B cell (primary cell): ENCODE measurements at regions not wholly inside any gene's neighbourhood (a gene's known extent, or its start where the extent isn't known, plus 50 kb on each side); places are given as distances from the start of the nearest gene placed in this dataset.

Source experiments
- ATAC-seq: fragments of 200-7000 bp; cut with Tn5 transposase; one replicate; pipeline ENCODE4 v1.10.0; 2021; ENCODE audit warnings: low read depth, mild to moderate bottlenecking, moderate number of reproducible peaks, moderate library complexity
- CTCF ChIA-PET: fragments of 350-600 bp; sonication (Branson Sonifier 250); formaldehyde crosslinking; loops from one replicate; lab custom pipeline; 2021; ENCODE audit warnings: antibody characterized with exemption, inconsistent platforms; lab: Charles Lee
- POLR2A ChIA-PET: fragments of 350-600 bp; sonication (Branson Sonifier 250); formaldehyde crosslinking; loops from one replicate; lab custom pipeline; 2021; ENCODE audit warnings: antibody characterized with exemption; lab: Charles Lee
- DNase-seq: peaks from one replicate; pipeline ENCODE4 v3.0.0; 2013
- H2AFZ ChIP-seq: 2 replicates; pipeline ENCODE4 v1.6.1; 2012; ENCODE audit warnings: mild to moderate bottlenecking, low read depth, low read length; ENCODE audit not compliant: insufficient read depth, poor library complexity, severe bottlenecking
- H3K27ac ChIP-seq, 2 donors: 1 replicate in 1 of 2; 2 replicates in 1 of 2; pipeline ENCODE4 v1.5.1; 2012 to 2013; ENCODE audit warnings: low read length in 2 of 2, mild to moderate bottlenecking in 2 of 2, moderate library complexity in 1 of 2
- H3K27me3 ChIP-seq, 4 experiments: fragments of 200-600 bp in 1 of 4; sonication (generic) in 1 of 4; replicated peaks in 1 of 4; 1 replicate in 2 of 4; 2 replicates in 2 of 4; pipeline versions ENCODE4 v1.6.1 to v1.7.0; 2013 to 2016; ENCODE audit warnings: low read length in 3 of 4, mild to moderate bottlenecking in 2 of 4, mixed read lengths in 1 of 4, moderate library complexity in 1 of 4; ENCODE audit not compliant: insufficient read depth in 4 of 4, control insufficient read depth in 3 of 4; ENCODE audit errors: control extremely low read depth in 1 of 4
- H3K36me3 ChIP-seq, 2 experiments: replicated peaks in 1 of 2; 1 replicate in 1 of 2; 2 replicates in 1 of 2; pipeline versions ENCODE4 v1.6.1 to v1.7.1; 2013; ENCODE audit warnings: low read length in 1 of 2; ENCODE audit not compliant: insufficient read depth in 2 of 2, control insufficient read depth in 1 of 2; ENCODE audit errors: control extremely low read depth in 1 of 2, extremely low read depth in 1 of 2
- H3K4me1 ChIP-seq, 2 donors: fragments of 200-600 bp in 1 of 2; sonication (generic) in 1 of 2; 1 replicate in 1 of 2; 2 replicates in 1 of 2; pipeline versions ENCODE4 v1.5.1 to v1.6.1; 2013 to 2017; ENCODE audit warnings: low read length in 2 of 2; ENCODE audit not compliant: control insufficient read depth in 2 of 2, insufficient read depth in 2 of 2
- H3K4me2 ChIP-seq: replicated peaks from 2 replicates; pipeline ENCODE3; 2012; ENCODE audit warnings: mild to moderate bottlenecking, low read depth, low read length; ENCODE audit not compliant: poor library complexity, severe bottlenecking
- H3K4me3 ChIP-seq, 5 experiments: fragments of 200-600 bp in 1 of 5; sonication (generic) in 1 of 5; 1 replicate in 3 of 5; 2 replicates in 2 of 5; pipeline versions ENCODE4 v1.5.1 to v1.7.0; 2011 to 2016; ENCODE audit warnings: low read length in 4 of 5, mild to moderate bottlenecking in 4 of 5, low read depth in 2 of 5, control low read depth in 1 of 5, moderate library complexity in 1 of 5; ENCODE audit not compliant: insufficient read depth in 1 of 5; ENCODE audit errors: control extremely low read depth in 1 of 5, extremely low read depth in 1 of 5
- H3K79me2 ChIP-seq: fragments of 200-600 bp; sonication (generic); one replicate; pipeline ENCODE4 v1.6.0; 2016; ENCODE audit warnings: low read length; ENCODE audit not compliant: control insufficient read depth, insufficient read depth
- H3K9ac ChIP-seq: fragments of 200-600 bp; sonication (generic); 2 replicates; pipeline ENCODE4 v1.6.1; 2017; ENCODE audit warnings: mild to moderate bottlenecking, low read length, moderate library complexity
- H3K9me3 ChIP-seq, 3 donors: one replicate each; pipeline versions ENCODE4 v1.6.1 to v1.7.1; 2013; ENCODE audit warnings: low read length in 2 of 3; ENCODE audit not compliant: control insufficient read depth in 2 of 3, insufficient read depth in 1 of 3; ENCODE audit errors: control extremely low read depth in 1 of 3
- H4K20me1 ChIP-seq: 2 replicates; pipeline ENCODE4 v1.6.0; 2012; ENCODE audit warnings: mild to moderate bottlenecking, low read length; ENCODE audit not compliant: insufficient read depth, control insufficient read depth, poor library complexity, severe bottlenecking
- H3K27ac Mint-ChIP-seq: one replicate; pipeline ENCODE4 v1.8.0; 2021; ENCODE audit warnings: mixed read lengths
- H3K27me3 Mint-ChIP-seq: one replicate; pipeline ENCODE4 v1.8.0; 2021; ENCODE audit warnings: mixed read lengths
- H3K4me1 Mint-ChIP-seq: one replicate; pipeline ENCODE4 v1.8.0; 2021; ENCODE audit warnings: mixed read lengths
- H3K4me3 Mint-ChIP-seq: one replicate; pipeline ENCODE4 v1.8.0; 2021; ENCODE audit warnings: mixed read lengths
- H3K9me3 Mint-ChIP-seq: one replicate; pipeline ENCODE4 v1.8.0; 2022; ENCODE audit warnings: mixed read lengths; ENCODE audit not compliant: insufficient read depth
- CTCF ChIP-seq: fragments of 200-600 bp; IDR thresholded peaks from one replicate; pipeline ENCODE4 v1.8.0; 2022; ENCODE audit warnings: antibody characterized with exemption, mild to moderate bottlenecking
- EZH2 ChIP-seq: IDR thresholded peaks from 2 replicates; pipeline ENCODE4 v1.6.1; 2012; ENCODE audit warnings: borderline replicate concordance, low read depth, mild to moderate bottlenecking, moderate library complexity, low read length; ENCODE audit not compliant: insufficient read depth, poor library complexity, severe bottlenecking
- WGBS: methylation state at CpG from one replicate; pipeline ENCODE4 v1.1.5; 2013; ENCODE audit warnings: missing lambda C conversion rate; ENCODE audit not compliant: insufficient coverage; 5-methylcytosine and 5-hydroxymethylcytosine counted together
- intact Hi-C: fragments of 100-400 bp; cut with micrococcal nuclease; formaldehyde crosslinking; loops from one replicate; pipeline ENCODE4 v1.10.0; 2022

GRCh38 chr7:83739527-83739926, 90.6 kb upstream of the SEMA3E start:
- H2AFZ ChIP-seq = no peak overlapping the region
- TF ChIP-seq CTCF = no peak
- TF ChIP-seq EZH2 = no peak
- WGBS = no CpG with 5 or more reads among the region's 2 CpGs
- H3K27ac ChIP-seq = no peak overlapping the region
- DNase-seq = no peak
- no peaks in the 10 kb centered on the region for H3K27me3 Mint-ChIP-seq
- H3K27me3 ChIP-seq = no peaks in the 10 kb centered on the region
- no peaks in the 10 kb centered on the region for H3K79me2 ChIP-seq
- ATAC-seq = no peak
- H3K9me3 Mint-ChIP-seq = no peaks in the 10 kb centered on the region
- H3K4me3 Mint-ChIP-seq = no peak overlapping the region
- H3K9me3 ChIP-seq = no peaks in the 10 kb centered on the region
- H3K9ac ChIP-seq = no peak overlapping the region
- no peaks in the 10 kb centered on the region for H3K36me3 ChIP-seq
- CTCF ChIA-PET = no interaction called here
- no peak overlapping the region for H3K27ac Mint-ChIP-seq
- H3K4me1 Mint-ChIP-seq = no peaks in the 10 kb centered on the region
- intact Hi-C loops = no loop called here
- H3K4me3 ChIP-seq = no peak overlapping the region
- no peaks in the 10 kb centered on the region for H3K4me1 ChIP-seq
- no peak overlapping the region for H3K4me2 ChIP-seq
- H4K20me1 ChIP-seq = no peaks in the 10 kb centered on the region
- POLR2A ChIA-PET = no interaction called here

GRCh38 chr7:83738291-83738835, 89.4 kb upstream of the SEMA3E start:
- DNase-seq (no peak), ATAC-seq (no peak)
- H3K9me3 Mint-ChIP-seq = no peaks in the 10 kb centered on the region
- Histone ChIP-seq H3K4me1 (no peaks in the 10 kb centered on the region), H3K27me3 (no peaks in the 10 kb centered on the region), H3K27ac (no peak overlapping the region), H3K79me2 (no peaks in the 10 kb centered on the region), H4K20me1 (no peaks in the 10 kb centered on the region), H2AFZ (no peak overlapping the region), H3K4me3 (no peak overlapping the region), H3K9ac (no peak overlapping the region), H3K9me3 (no peaks in the 10 kb centered on the region), H3K4me2 (no peak overlapping the region), H3K36me3 (no peaks in the 10 kb centered on the region)
- H3K27ac Mint-ChIP-seq = no peak overlapping the region
- H3K4me3 Mint-ChIP-seq = no peak overlapping the region
- ChIA-PET CTCF (no interaction called here), POLR2A (no interaction called here)
- no peaks in the 10 kb centered on the region for H3K27me3 Mint-ChIP-seq
- intact Hi-C loops = no loop called here
- TF ChIP-seq EZH2 (no peak), CTCF (no peak)
- H3K4me1 Mint-ChIP-seq = no peaks in the 10 kb centered on the region
- no CpG with 5 or more reads among the region's 3 CpGs for WGBS
